ENCODE measurements at regions not wholly inside any gene's neighbourhood (a gene's known extent, or its start where the extent isn't known, plus 50 kb on each side); places are given as distances from the start of the nearest gene placed in this dataset.

- no peaks in the 10 kb centered on the region for H3K4me1 ChIP-seq
- no peaks in the 10 kb centered on the region for H3K36me3 ChIP-seq
- no peak for DNase-seq
- TF ChIP-seq EP300 (IDR thresholded peaks at IDR 0.05; ENCODE audit: low read depth) (no peak), POLR2AphosphoS5 (IDR thresholded peaks at IDR 0.05) (no peak), CTCF (IDR thresholded peaks at IDR 0.05) (no peak), POLR2A (IDR thresholded peaks at IDR 0.05) (no peak)
- 85 to 86% methylated on average over 5 of the region's 5 CpGs for WGBS, 2 donors (ENCODE audit: low coverage in 1 of 2)
- H3K27me3 ChIP-seq = peaks cover 5% of the 10 kb centered on the region
- H3K4me3 ChIP-seq = no peak overlapping the region
- no peak overlapping the region for H3K27ac ChIP-seq
- in situ Hi-C loops (cut with MboI; ENCODE audit: low pct_ligation_motif_present in 1 of 4, low pct_unique_long_range_greater_than_20kb in 1 of 4, low sequenced_read_pairs in 3 of 4) (no loop called here), intact Hi-C loops (cut with DNase I; ENCODE audit: low total_unique reads) (no loop called here)
- H3K9me3 ChIP-seq = no peaks in the 10 kb centered on the region
Observed at GRCh38 chr2:239604861-239605260, 204.0 kb upstream of the HDAC4 start.

GRCh38 chr2:239603411-239604356 lies 202.9 kb upstream of the HDAC4 start:
- intact Hi-C loops (cut with DNase I; ENCODE audit: low total_unique reads) = no loop called here
- no peaks in the 10 kb centered on the region for H3K36me3 ChIP-seq
- no peaks in the 10 kb centered on the region for H3K4me1 ChIP-seq
- no peak overlapping the region for H3K27ac ChIP-seq
- H3K9me3 ChIP-seq = no peaks in the 10 kb centered on the region
- WGBS, 2 donors (ENCODE audit: low coverage in 1 of 2) = 57 to 73% methylated on average over 5 to 10 of the region's 11 CpGs
- H3K4me3 ChIP-seq = no peak overlapping the region
- in situ Hi-C loops (cut with MboI; ENCODE audit: low pct_ligation_motif_present in 1 of 4, low pct_unique_long_range_greater_than_20kb in 1 of 4, low sequenced_read_pairs in 3 of 4) = no loop called here
- peaks cover 5% of the 10 kb centered on the region for H3K27me3 ChIP-seq
- no peak for TF ChIP-seq POLR2AphosphoS5 (IDR thresholded peaks at IDR 0.05)
- no peak for TF ChIP-seq POLR2A (IDR thresholded peaks at IDR 0.05)
- no peak for TF ChIP-seq CTCF (IDR thresholded peaks at IDR 0.05)
- TF ChIP-seq EP300 (IDR thresholded peaks at IDR 0.05; ENCODE audit: low read depth) = no peak
- DNase-seq = no peak

- Histone ChIP-seq H3K9me3 (no peaks in the 10 kb centered on the region), H3K4me1 (no peaks in the 10 kb centered on the region), H3K27me3 (peaks cover 5% of the 10 kb centered on the region), H3K27ac (no peak overlapping the region), H3K36me3 (no peaks in the 10 kb centered on the region), H3K4me3 (no peak overlapping the region)
- in situ Hi-C loops (cut with MboI; ENCODE audit: low pct_ligation_motif_present in 1 of 4, low pct_unique_long_range_greater_than_20kb in 1 of 4, low sequenced_read_pairs in 3 of 4) (no loop called here), intact Hi-C loops (cut with DNase I; ENCODE audit: low total_unique reads) (no loop called here)
- no peak for DNase-seq
- TF ChIP-seq POLR2AphosphoS5 (IDR thresholded peaks at IDR 0.05) = no peak
- no peak for TF ChIP-seq POLR2A (IDR thresholded peaks at IDR 0.05)
- TF ChIP-seq CTCF (IDR thresholded peaks at IDR 0.05) = no peak
- no peak for TF ChIP-seq EP300 (IDR thresholded peaks at IDR 0.05; ENCODE audit: low read depth)
- 75 to 79% methylated on average over 12 to 30 of the region's 30 CpGs for WGBS, 2 donors (ENCODE audit: low coverage in 1 of 2)
Observed at GRCh38 chr2:239602290-239603282, 201.8 kb upstream of the HDAC4 start.

- in situ Hi-C loops (cut with MboI; ENCODE audit: low pct_ligation_motif_present in 1 of 4, low pct_unique_long_range_greater_than_20kb in 1 of 4, low sequenced_read_pairs in 3 of 4) = no loop called here
- Histone ChIP-seq H3K9me3 (no peaks in the 10 kb centered on the region), H3K36me3 (no peaks in the 10 kb centered on the region), H3K27me3 (peaks cover 5% of the 10 kb centered on the region), H3K4me3 (no peak overlapping the region), H3K27ac (no peak overlapping the region), H3K4me1 (no peaks in the 10 kb centered on the region)
- no peak for TF ChIP-seq POLR2AphosphoS5 (IDR thresholded peaks at IDR 0.05)
- no peak for TF ChIP-seq POLR2A (IDR thresholded peaks at IDR 0.05)
- TF ChIP-seq CTCF (IDR thresholded peaks at IDR 0.05) = no peak
- TF ChIP-seq EP300 (IDR thresholded peaks at IDR 0.05; ENCODE audit: low read depth) = no peak
- WGBS, 2 donors (ENCODE audit: low coverage in 1 of 2) = 79% methylated on average over 7 of the region's 7 CpGs; no CpG with 5 or more reads in 1 of the 2 donors
- intact Hi-C loops (cut with DNase I; ENCODE audit: low total_unique reads) = no loop called here
- DNase-seq = no peak
Observed at GRCh38 chr2:239601880-239602279, 201.1 kb upstream of the HDAC4 start.
